Ectodermal cell (in vitro differentiated cells): ENCODE measurements at regions not wholly inside any gene's neighbourhood (a gene's known extent, or its start where the extent isn't known, plus 50 kb on each side); places are given as distances from the start of the nearest gene placed in this dataset.

Experiments
- H3K27ac ChIP-seq: 2 replicates; pipeline ENCODE4 v1.7.0; 2013; ENCODE audit warnings: mild to moderate bottlenecking, low read depth, low read length; ENCODE audit not compliant: insufficient read depth, poor library complexity, severe bottlenecking
- H3K27me3 ChIP-seq: 2 replicates; pipeline ENCODE4 v1.7.0; 2013; ENCODE audit warnings: mild to moderate bottlenecking, low read length; ENCODE audit not compliant: insufficient read depth, control insufficient read depth, poor library complexity, severe bottlenecking
- H3K36me3 ChIP-seq: one replicate; pipeline ENCODE4 v1.7.0; 2013; ENCODE audit warnings: low read length; ENCODE audit not compliant: control insufficient read depth, insufficient read depth
- H3K4me1 ChIP-seq: one replicate; pipeline ENCODE4 v1.7.0; 2013; ENCODE audit warnings: low read length; ENCODE audit not compliant: control insufficient read depth, insufficient read depth
- H3K4me3 ChIP-seq: 2 replicates; pipeline ENCODE4 v1.7.0; 2013; ENCODE audit warnings: low read depth, low read length, control low read depth; ENCODE audit not compliant: insufficient read depth
- H3K9me3 ChIP-seq: 2 replicates; pipeline ENCODE4 v1.7.0; 2013; ENCODE audit warnings: mild to moderate bottlenecking, low read length, moderate library complexity; ENCODE audit not compliant: control insufficient read depth
- WGBS, 2 experiments: methylation state at CpG; one replicate each; pipeline ENCODE4 v1.1.7; 2013; ENCODE audit warnings: missing lambda C conversion rate in 2 of 2; 5-methylcytosine and 5-hydroxymethylcytosine counted together

- Histone ChIP-seq H3K36me3 (no peaks in the 10 kb centered on the region), H3K9me3 (no peaks in the 10 kb centered on the region), H3K27me3 (no peaks in the 10 kb centered on the region), H3K27ac (no peak overlapping the region), H3K4me3 (no peak overlapping the region), H3K4me1 (no peaks in the 10 kb centered on the region)
- WGBS, 2 experiments, result 100% methylated on average over 1 of the region's 1 CpG
Observed at GRCh38 chr16:75918109-75918508, 191.8 kb upstream of the CPHXL start.

GRCh38 chr16:75919664-75920063 lies 193.4 kb upstream of the CPHXL start:
- Histone ChIP-seq H3K27ac (no peak overlapping the region), H3K27me3 (no peaks in the 10 kb centered on the region), H3K4me1 (no peaks in the 10 kb centered on the region), H3K9me3 (no peaks in the 10 kb centered on the region), H3K36me3 (no peaks in the 10 kb centered on the region), H3K4me3 (no peak overlapping the region)
- 86 to 89% methylated on average over 5 of the region's 5 CpGs for WGBS, 2 experiments

GRCh38 chr16:75921281-75921680 lies 195.0 kb upstream of the CPHXL start:
- WGBS, 2 experiments, result 49 to 70% methylated on average over 2 of the region's 2 CpGs
- Histone ChIP-seq H3K9me3 (no peaks in the 10 kb centered on the region), H3K4me3 (no peak overlapping the region), H3K27me3 (peaks cover 8% of the 10 kb centered on the region), H3K4me1 (no peaks in the 10 kb centered on the region), H3K27ac (no peak overlapping the region), H3K36me3 (no peaks in the 10 kb centered on the region)

- H3K27ac ChIP-seq, result no peak overlapping the region
- 74 to 81% methylated on average over 2 of the region's 3 CpGs for WGBS, 2 experiments
- H3K27me3 ChIP-seq, result peaks cover 8% of the 10 kb centered on the region
Observed at GRCh38 chr16:75922250-75922649, 196.0 kb upstream of the CPHXL start.

GRCh38 chr16:75924397-75924796 lies 198.1 kb upstream of the CPHXL start:
- H3K27me3 ChIP-seq, result peaks cover 17% of the 10 kb centered on the region
- WGBS, 2 experiments, result 91 to 94% methylated on average over 2 of the region's 3 CpGs

More at GRCh38 chr16:75922250-75922649, 196.0 kb upstream of the CPHXL start:
- Histone ChIP-seq H3K4me1 (no peaks in the 10 kb centered on the region), H3K4me3 (no peak overlapping the region), H3K36me3 (no peaks in the 10 kb centered on the region), H3K9me3 (no peaks in the 10 kb centered on the region)

GRCh38 chr16:75927810-75928209 lies 201.5 kb upstream of the CPHXL start:
- peaks cover 20% of the 10 kb centered on the region for H3K27me3 ChIP-seq
- H3K4me3 ChIP-seq, result no peak overlapping the region
- no peaks in the 10 kb centered on the region for H3K4me1 ChIP-seq
- WGBS, 2 experiments, result 9 to 10% methylated on average over 4 of the region's 4 CpGs
- no peak overlapping the region for H3K27ac ChIP-seq
- H3K36me3 ChIP-seq, result no peaks in the 10 kb centered on the region
- H3K9me3 ChIP-seq, result no peaks in the 10 kb centered on the region

More at GRCh38 chr16:75924397-75924796, 198.1 kb upstream of the CPHXL start:
- no peak overlapping the region for H3K4me3 ChIP-seq
- no peaks in the 10 kb centered on the region for H3K36me3 ChIP-seq
- H3K27ac ChIP-seq, result no peak overlapping the region
- no peaks in the 10 kb centered on the region for H3K9me3 ChIP-seq
- no peaks in the 10 kb centered on the region for H3K4me1 ChIP-seq

- WGBS, 2 experiments, result 50 to 62% methylated on average over 1 of the region's 1 CpG
Observed at GRCh38 chr16:75928295-75928694, 202.0 kb upstream of the CPHXL start.

GRCh38 chr16:75929046-75929445 lies 202.8 kb upstream of the CPHXL start:
- H3K27ac ChIP-seq, result no peak overlapping the region
- peaks cover 20% of the 10 kb centered on the region for H3K27me3 ChIP-seq
- no peaks in the 10 kb centered on the region for H3K36me3 ChIP-seq
- H3K4me3 ChIP-seq, result no peak overlapping the region
- 82 to 100% methylated on average over 1 of the region's 1 CpG for WGBS, 2 experiments
- no peaks in the 10 kb centered on the region for H3K9me3 ChIP-seq
- no peaks in the 10 kb centered on the region for H3K4me1 ChIP-seq

More at GRCh38 chr16:75928295-75928694, 202.0 kb upstream of the CPHXL start:
- Histone ChIP-seq H3K27me3 (peaks cover 20% of the 10 kb centered on the region), H3K4me3 (no peak overlapping the region), H3K27ac (no peak overlapping the region), H3K4me1 (no peaks in the 10 kb centered on the region), H3K9me3 (no peaks in the 10 kb centered on the region), H3K36me3 (no peaks in the 10 kb centered on the region)

- no peaks in the 10 kb centered on the region for H3K36me3 ChIP-seq
- H3K27me3 ChIP-seq, result peaks cover 13% of the 10 kb centered on the region
- H3K27ac ChIP-seq, result no peak overlapping the region
- WGBS, 2 experiments, result 75 to 91% methylated on average over 1 of the region's 1 CpG
- no peaks in the 10 kb centered on the region for H3K4me1 ChIP-seq
- no peaks in the 10 kb centered on the region for H3K9me3 ChIP-seq
- no peak overlapping the region for H3K4me3 ChIP-seq
Observed at GRCh38 chr16:75931043-75931442, 204.8 kb upstream of the CPHXL start.

- Histone ChIP-seq H3K4me3 (no peak overlapping the region), H3K9me3 (no peaks in the 10 kb centered on the region), H3K27me3 (peaks cover 13% of the 10 kb centered on the region), H3K36me3 (no peaks in the 10 kb centered on the region), H3K4me1 (no peaks in the 10 kb centered on the region), H3K27ac (no peak overlapping the region)
- WGBS, 2 experiments, result no CpG with 5 or more reads among the region's 1 CpG
Observed at GRCh38 chr16:75931970-75932369, 205.7 kb upstream of the CPHXL start.

GRCh38 chr16:75938818-75939217 lies 212.5 kb upstream of the CPHXL start:
- no peaks in the 10 kb centered on the region for H3K4me1 ChIP-seq
- H3K36me3 ChIP-seq, result no peaks in the 10 kb centered on the region
- no peaks in the 10 kb centered on the region for H3K9me3 ChIP-seq
- no peak overlapping the region for H3K4me3 ChIP-seq
- 94% methylated on average over 8 of the region's 8 CpGs for WGBS, 2 experiments
- no peak overlapping the region for H3K27ac ChIP-seq
- no peaks in the 10 kb centered on the region for H3K27me3 ChIP-seq
